Fibroblast of mammary gland (primary cell): ENCODE measurements at regions not wholly inside any gene's neighbourhood (a gene's known extent, or its start where the extent isn't known, plus 50 kb on each side); places are given as distances from the start of the nearest gene placed in this dataset.

Source experiments
- DNase-seq: peaks from one replicate; pipeline ENCODE4 v3.0.0-alpha.2; 2010; ENCODE audit warnings: low read depth
- H3K4me3 ChIP-seq: 2 replicates; pipeline ENCODE4 v1.5.1; 2011; ENCODE audit warnings: low read depth, mild to moderate bottlenecking, low read length, moderate library complexity; ENCODE audit not compliant: control insufficient read depth
- TF ChIP-seq, protein P1 (sequence below): conservative IDR thresholded peaks from 2 replicates; pipeline ENCODE4 v1.5.1; 2011; ENCODE audit warnings: low read depth, low read length, inconsistent platforms; ENCODE audit not compliant: control insufficient read depth, insufficient read depth

DNA sequence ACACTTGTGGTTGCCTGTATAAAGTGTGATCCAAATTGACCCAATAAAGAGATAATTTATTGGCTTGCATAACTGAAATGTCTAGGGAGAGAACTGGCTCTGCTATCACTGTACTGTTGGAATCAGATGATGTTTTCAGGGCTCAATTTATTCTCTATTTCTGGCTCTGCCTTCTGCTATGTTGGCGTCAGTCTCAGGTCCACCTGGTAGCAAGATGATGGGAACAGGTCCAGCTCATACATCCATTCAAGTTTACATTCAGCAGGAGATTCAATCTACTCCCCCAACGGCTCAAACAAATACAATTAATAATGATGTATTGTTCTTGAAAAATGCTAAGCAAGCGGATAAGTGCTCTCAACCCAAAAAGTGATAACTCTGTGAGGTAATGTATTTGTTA, 297.7 kb upstream of the SYT4 start:
- TF ChIP-seq, protein P1, sequence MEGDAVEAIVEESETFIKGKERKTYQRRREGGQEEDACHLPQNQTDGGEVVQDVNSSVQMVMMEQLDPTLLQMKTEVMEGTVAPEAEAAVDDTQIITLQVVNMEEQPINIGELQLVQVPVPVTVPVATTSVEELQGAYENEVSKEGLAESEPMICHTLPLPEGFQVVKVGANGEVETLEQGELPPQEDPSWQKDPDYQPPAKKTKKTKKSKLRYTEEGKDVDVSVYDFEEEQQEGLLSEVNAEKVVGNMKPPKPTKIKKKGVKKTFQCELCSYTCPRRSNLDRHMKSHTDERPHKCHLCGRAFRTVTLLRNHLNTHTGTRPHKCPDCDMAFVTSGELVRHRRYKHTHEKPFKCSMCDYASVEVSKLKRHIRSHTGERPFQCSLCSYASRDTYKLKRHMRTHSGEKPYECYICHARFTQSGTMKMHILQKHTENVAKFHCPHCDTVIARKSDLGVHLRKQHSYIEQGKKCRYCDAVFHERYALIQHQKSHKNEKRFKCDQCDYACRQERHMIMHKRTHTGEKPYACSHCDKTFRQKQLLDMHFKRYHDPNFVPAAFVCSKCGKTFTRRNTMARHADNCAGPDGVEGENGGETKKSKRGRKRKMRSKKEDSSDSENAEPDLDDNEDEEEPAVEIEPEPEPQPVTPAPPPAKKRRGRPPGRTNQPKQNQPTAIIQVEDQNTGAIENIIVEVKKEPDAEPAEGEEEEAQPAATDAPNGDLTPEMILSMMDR: no peak
- H3K4me3 ChIP-seq: no peak overlapping the region
- DNase-seq: no peak

DNA sequence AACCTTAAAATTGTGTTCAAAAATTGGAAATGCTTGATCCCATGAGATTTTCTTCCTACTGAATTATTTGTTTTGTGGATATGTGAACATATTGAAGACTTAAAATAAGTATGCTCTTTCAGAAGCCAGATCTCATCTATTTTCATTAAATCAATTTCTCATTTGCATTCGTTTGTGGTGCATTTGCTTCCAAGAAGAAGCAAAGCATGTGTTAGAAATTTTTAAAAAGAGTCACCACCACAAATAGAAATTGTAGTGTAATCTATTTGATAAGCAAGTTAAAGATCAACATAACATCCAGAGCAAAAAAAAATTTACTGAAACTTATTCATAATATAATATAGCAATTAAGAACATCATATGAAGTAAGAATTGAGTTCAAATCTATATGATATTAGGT, 300.9 kb upstream of the SYT4 start:
- H3K4me3 ChIP-seq: no peak overlapping the region
- DNase-seq: no peak
- TF ChIP-seq, protein P1: no peak

DNA sequence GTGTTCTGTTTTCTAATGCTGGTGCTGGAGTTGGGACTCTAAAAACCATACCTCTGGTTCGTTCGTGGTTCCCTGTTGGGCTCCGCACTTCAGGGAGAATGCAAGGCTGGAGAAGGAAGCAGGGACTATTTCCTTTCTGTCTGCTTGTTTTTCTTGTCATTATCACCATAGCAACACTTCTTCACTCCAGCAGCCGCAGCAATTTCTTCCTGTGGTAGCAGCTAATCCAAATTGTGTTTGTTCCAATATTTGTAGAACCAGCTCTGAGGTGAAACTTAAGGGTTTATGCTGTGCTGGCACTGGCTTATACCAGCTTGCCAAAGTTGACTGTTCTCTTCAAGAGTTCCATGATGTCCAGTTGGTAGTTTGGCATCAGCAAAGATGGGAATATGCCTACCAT, 301.4 kb upstream of the SYT4 start:
- H3K4me3 ChIP-seq: no peak overlapping the region
- TF ChIP-seq, protein P1: no peak
- DNase-seq: no peak

DNA sequence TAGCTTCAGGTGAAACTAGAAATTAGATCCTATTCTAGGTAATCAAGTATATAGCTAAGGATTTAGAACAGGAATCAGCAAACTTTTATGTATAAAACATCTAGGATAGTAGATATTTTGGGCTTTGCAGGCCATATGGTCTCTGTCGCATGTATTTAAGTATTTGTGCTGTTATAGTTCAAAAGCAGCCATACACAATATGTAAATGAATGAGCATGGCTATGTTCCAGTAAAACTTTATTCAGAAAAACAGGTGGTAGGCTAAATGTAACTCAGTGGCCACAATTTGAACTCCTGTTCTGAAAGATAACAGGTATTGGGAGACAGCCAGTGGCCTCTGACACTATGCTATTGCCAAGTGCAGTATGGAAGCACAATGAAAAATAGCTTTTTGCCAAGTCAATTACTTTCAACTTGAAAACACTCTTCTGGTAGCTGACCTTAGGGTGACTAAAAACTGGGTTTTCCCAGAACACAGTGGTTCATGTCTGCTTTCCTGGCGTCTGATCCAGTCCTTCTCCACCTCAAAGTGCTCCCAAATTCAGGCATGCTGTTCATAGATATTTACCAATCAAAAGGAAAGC, 304.7 kb upstream of the SYT4 start:
- TF ChIP-seq, protein P1: no peak
- no peak overlapping the region for H3K4me3 ChIP-seq
- no peak for DNase-seq

DNA sequence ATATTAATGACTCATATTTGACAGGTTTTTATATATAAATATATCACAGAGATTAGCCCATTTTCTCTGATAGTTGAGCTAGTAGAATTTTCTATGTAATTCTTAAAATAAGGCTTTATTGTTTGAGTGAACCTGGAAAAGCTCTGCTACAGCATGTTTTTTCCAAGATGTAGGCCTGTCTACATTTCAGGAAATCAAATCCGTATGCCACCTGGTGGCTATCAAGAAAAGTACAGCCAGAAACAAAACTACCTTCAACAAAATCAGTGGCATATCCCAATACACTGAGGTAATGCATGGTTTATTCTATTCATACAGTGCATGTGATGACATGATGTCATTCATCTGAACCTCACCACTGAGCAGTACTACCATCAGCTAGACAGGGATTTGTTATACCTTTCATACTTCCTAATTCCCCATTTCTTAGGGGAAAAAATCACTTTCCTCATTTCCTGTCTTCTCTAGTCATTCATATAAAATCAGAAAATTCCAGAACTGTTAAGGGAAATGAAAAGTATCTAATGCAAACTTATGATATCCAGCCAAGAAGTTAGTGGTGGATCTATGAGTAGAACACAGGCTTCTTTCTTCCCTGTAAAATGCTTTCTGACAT, 310.4 kb upstream of the SYT4 start:
- no peak overlapping the region for H3K4me3 ChIP-seq
- DNase-seq: peak; percentile 46
- TF ChIP-seq, protein P1: peak; percentile 80

DNA sequence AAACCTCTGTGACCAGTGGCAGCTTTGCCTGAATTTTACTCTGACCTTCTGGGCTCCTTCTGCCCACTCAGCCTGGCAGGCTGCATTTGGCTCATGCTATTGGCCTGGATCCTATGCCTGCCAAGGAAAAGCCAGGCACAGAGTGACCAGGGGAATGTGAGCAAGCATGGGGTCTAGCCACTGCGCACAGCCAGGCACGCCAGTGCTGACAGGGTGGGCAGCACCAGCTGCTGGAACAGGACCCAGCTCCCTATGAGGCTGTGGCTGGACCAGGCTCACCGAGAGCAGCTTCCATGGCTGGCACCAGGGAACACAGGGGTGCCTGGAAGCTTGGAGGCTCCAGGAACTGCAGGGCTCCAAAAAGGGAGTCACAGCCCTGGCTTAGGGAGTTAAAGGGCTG, 311.5 kb upstream of the SYT4 start:
- no peak overlapping the region for H3K4me3 ChIP-seq
- TF ChIP-seq, protein P1: no peak
- DNase-seq: no peak
